Hepatocyte (in vitro differentiated cells): ENCODE measurements at regions not wholly inside any gene's neighbourhood (a gene's known extent, or its start where the extent isn't known, plus 50 kb on each side); places are given as distances from the start of the nearest gene placed in this dataset.

Experiments
- CTCF ChIP-seq: fragments of 200-600 bp; sonication (generic); IDR thresholded peaks from 2 replicates; pipeline ENCODE4 v1.5.1; 2016; ENCODE audit warnings: antibody characterized with exemption, mild to moderate bottlenecking; ENCODE audit not compliant: poor library complexity
- EZH2phosphoT487 ChIP-seq: fragments of 200-600 bp; sonication (generic); IDR thresholded peaks from one replicate; pipeline ENCODE4 v1.6.1; 2018; ENCODE audit warnings: antibody characterized with exemption, mild to moderate bottlenecking, low read depth, moderate library complexity; ENCODE audit not compliant: unreplicated experiment, severe bottlenecking

DNA sequence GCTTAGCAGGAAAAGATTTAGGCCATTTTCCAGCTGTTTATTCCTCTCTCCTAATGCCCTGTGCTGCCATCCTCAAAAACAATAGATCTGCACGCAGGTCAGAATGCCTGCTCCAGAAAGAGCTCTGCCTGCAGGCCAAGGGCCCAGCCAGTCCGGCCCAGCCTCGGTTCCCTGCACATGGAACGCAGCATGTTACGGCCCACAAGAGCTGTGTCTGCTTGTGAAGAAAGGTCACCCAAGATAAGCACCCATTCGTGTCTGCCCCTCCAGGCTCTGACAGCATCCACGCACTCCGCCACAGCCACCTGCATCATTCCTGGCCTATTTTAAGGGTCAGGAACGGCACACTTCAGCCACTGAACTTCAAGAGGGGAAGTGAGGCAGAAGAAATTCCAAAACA is 152.2 kb downstream of the SPATA19 start:
- TF ChIP-seq CTCF (no peak), EZH2phosphoT487 (no peak)
